Activated naive CD4-positive, alpha-beta T cell treated with anti-CD3 and anti-CD28 coated beads, Interleukin-2, amount 10 ng/mL, durations not matched to agents 7 days and 5 days (primary cell): ENCODE measurements at regions not wholly inside any gene's neighbourhood (a gene's known extent, or its start where the extent isn't known, plus 50 kb on each side); places are given as distances from the start of the nearest gene placed in this dataset.
A peak's percentile ranks its signal among the peaks of the same experiment; 100 is the strongest.
"Not testable (repeated sequence)": the region's sequence is repeated elsewhere in the genome, so short reads cannot be mapped to it uniquely, and the experiment has no call there.

Experiments
- CTCF ChIA-PET: fragments of 350-600 bp; sonication (Branson Sonifier 250); formaldehyde crosslinking; loops from one replicate; lab custom pipeline; 2021; ENCODE audit warnings: antibody characterized with exemption; lab: Charles Lee
- DNase-seq: peaks from one replicate; pipeline ENCODE4 v3.0.0-alpha.2; 2020
- H3K27ac Mint-ChIP-seq: one replicate; pipeline ENCODE4 v1.8.0; 2021; ENCODE audit warnings: mild to moderate bottlenecking, moderate library complexity, mixed read lengths
- H3K27me3 Mint-ChIP-seq: one replicate; pipeline ENCODE4 v1.8.0; 2021; ENCODE audit warnings: mild to moderate bottlenecking, mixed read lengths
- H3K36me3 Mint-ChIP-seq: one replicate; pipeline ENCODE4 v1.8.0; 2021; ENCODE audit warnings: mixed read lengths
- H3K4me1 Mint-ChIP-seq: one replicate; pipeline ENCODE4 v1.8.0; 2021; ENCODE audit warnings: mixed read lengths
- H3K4me3 Mint-ChIP-seq: one replicate; pipeline ENCODE4 v1.8.0; 2021; ENCODE audit warnings: mild to moderate bottlenecking, moderate library complexity, mixed read lengths
- H3K9me3 Mint-ChIP-seq: one replicate; pipeline ENCODE4 v1.8.0; 2021; ENCODE audit warnings: mixed read lengths

DNA sequence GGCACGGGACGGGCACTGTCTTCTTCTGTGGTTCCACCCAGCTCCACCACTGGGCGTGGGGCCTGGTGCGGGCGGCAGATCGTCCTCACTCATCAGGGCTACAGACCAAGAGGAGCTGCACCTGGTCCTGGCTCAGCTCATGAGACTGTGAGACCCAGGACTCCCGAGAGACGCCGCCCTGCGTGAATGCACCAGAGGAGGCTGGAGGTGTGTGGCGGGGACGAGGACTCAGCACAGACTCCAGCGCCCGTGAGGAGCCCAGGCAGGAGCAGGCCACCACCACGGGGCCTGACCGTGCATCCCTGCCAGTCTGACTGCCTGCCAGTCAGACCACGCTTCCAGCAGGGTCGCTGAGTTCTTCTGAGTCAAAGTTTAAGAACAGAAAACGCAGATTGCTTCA, 112.5 kb upstream of the SALL3 start:
- Mint-ChIP-seq H3K36me3 (no peaks in the 10 kb centered on the region), H3K27ac (no peak overlapping the region), H3K4me3 (no peak overlapping the region), H3K9me3 (no peaks in the 10 kb centered on the region), H3K4me1 (no peaks in the 10 kb centered on the region), H3K27me3 (peaks cover 4% of the 10 kb centered on the region)
- CTCF ChIA-PET = no interaction called here
- DNase-seq = no peak

DNA sequence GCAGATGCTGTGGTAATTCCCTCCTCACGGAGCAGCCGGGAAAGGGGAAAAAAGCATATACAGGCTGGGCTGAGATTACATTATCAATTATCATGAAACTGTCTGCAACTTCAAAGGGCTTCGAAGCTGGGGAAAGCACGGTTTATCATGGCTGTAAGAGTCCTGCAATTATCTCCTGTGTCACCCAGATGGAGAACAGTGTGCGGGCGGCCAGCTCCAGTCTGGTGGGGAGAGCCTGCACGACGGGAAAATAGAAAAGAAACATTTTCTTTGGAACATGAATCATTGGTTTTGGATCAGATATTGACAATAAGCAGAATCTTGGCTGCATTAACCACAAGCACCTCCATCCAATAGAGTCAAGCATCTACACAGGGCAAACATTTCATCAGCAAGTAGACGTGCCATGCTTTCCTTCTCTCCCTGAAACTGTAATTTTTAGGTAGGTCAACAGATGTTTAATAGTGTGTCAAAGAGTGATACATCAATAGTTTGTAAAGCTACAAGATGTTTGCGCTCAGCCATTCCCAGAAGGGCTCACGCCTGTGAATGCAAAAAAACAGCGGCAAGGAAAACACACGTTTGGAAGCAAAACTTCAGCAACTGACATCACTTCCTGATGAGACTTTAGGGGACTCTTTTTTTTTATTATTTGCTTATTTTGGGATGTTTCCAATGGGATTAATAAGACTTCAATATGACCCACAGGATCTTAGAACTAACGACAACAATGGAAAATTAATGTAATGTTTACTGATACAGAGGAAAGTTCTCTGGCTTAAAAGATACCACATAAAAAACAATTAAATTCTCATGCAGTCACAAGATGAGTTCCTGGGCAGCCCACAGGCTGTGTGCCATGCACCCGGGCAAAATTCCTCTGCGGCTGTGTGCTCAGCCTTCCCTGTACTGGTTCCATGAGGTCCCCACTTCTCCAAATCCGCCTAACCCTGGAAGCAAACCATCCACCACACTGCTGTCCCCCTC, 111.0 kb upstream of the SALL3 start:
- Mint-ChIP-seq H3K36me3 (no peaks in the 10 kb centered on the region), H3K27ac (no peak overlapping the region), H3K27me3 (peaks cover 3% of the 10 kb centered on the region), H3K9me3 (no peaks in the 10 kb centered on the region), H3K4me1 (no peaks in the 10 kb centered on the region), H3K4me3 (no peak overlapping the region)
- DNase-seq = no peak
- CTCF ChIA-PET = interaction anchor here (0.7 kb wide), 1 partner anchor 11 kb away, joined by 4 read pairs; no protein-coding TSS in a partner anchor

DNA sequence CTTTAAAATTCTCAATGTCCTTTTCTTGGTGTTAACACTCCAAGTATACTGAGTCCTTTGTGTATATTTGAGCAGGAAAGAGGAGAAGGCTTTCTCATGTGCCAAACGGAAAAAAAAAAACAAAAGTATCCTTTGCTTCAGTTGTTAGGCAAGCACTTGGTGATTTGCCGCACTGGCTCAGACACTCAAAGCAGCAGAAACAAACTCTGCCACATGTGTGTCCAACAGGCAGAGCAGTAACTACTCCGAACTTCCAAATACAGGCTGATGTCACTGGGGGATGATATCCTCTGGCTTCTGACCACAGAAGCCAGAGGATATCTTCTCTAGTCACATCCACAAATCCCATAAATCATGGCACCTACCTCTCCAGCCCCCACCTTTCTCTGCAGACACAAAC, 108.0 kb upstream of the SALL3 start:
- CTCF ChIA-PET = no interaction called here
- Mint-ChIP-seq H3K4me1 (no peaks in the 10 kb centered on the region), H3K27me3 (peaks cover 8% of the 10 kb centered on the region), H3K27ac (no peak overlapping the region), H3K9me3 (no peaks in the 10 kb centered on the region), H3K4me3 (no peak overlapping the region), H3K36me3 (no peaks in the 10 kb centered on the region)
- no peak for DNase-seq

- no peak overlapping the region for H3K27ac Mint-ChIP-seq
- CTCF ChIA-PET = no interaction called here
- peaks cover 14% of the 10 kb centered on the region for H3K27me3 Mint-ChIP-seq
- H3K4me1 Mint-ChIP-seq = no peaks in the 10 kb centered on the region
- no peak for DNase-seq
- H3K4me3 Mint-ChIP-seq = no peak overlapping the region
- no peaks in the 10 kb centered on the region for H3K9me3 Mint-ChIP-seq
- H3K36me3 Mint-ChIP-seq = no peaks in the 10 kb centered on the region
Measured at GRCh38 chr18:78873926-78874500, 105.6 kb upstream of the SALL3 start.

DNA sequence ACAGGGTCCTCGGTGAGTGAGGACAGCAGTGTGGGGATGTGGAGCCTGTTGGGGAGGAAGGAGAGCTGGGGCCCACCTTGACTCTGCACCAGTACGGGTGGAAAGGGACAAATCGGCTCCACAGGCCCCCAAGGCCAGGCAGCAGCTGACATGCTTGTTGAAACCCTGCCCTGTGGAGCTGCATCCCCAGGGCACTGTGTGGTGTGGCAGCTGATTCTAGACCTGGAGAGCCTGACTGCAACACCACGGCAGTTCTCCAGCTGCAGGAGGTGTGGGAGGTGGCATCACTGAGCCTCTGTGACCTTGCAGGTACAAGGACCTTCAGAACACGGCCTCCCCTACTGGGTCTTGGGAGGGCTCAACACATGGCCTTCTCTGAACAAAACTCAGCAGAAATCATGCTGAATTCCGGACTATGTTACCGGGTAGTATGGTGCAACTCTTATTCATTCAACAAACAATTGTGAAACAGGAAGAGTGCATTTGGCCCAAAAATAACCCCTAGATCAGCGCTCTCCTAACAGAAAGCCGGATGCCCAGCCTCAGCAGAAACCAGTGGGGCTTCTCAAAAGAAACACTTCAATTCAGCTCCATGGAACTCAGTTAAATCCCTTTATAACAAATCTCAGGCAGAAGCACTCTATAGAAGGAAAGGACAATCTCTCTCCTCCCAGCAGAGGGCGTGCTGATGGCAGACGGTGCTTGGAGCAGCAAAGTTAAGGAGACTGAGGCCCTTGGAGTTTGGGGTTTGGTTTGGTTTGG, 104.4 kb upstream of the SALL3 start:
- no peaks in the 10 kb centered on the region for H3K36me3 Mint-ChIP-seq
- peak; percentile 55 for DNase-seq
- no peaks in the 10 kb centered on the region for H3K4me1 Mint-ChIP-seq
- CTCF ChIA-PET = interaction anchor here (1.1 to 2.1 kb wide), 2 partner anchors 10 to 16 kb away, joined by 3 to 9 read pairs; no protein-coding TSS in a partner anchor
- no peaks in the 10 kb centered on the region for H3K9me3 Mint-ChIP-seq
- no peak overlapping the region for H3K27ac Mint-ChIP-seq
- peaks cover 11% of the 10 kb centered on the region for H3K27me3 Mint-ChIP-seq
- no peak overlapping the region for H3K4me3 Mint-ChIP-seq

- no peak overlapping the region for H3K27ac Mint-ChIP-seq
- no peak overlapping the region for H3K4me3 Mint-ChIP-seq
- H3K27me3 Mint-ChIP-seq = peaks cover 11% of the 10 kb centered on the region
- no peaks in the 10 kb centered on the region for H3K4me1 Mint-ChIP-seq
- CTCF ChIA-PET = interaction anchor here (1.1 to 2.1 kb wide), 3 partner anchors 9 to 375 kb away, joined by 3 to 9 read pairs (median 3); no protein-coding TSS in a partner anchor
- H3K36me3 Mint-ChIP-seq = no peaks in the 10 kb centered on the region
- no peaks in the 10 kb centered on the region for H3K9me3 Mint-ChIP-seq
- DNase-seq = no peak
Measured at GRCh38 chr18:78875778-78876650, 103.6 kb upstream of the SALL3 start.

DNA sequence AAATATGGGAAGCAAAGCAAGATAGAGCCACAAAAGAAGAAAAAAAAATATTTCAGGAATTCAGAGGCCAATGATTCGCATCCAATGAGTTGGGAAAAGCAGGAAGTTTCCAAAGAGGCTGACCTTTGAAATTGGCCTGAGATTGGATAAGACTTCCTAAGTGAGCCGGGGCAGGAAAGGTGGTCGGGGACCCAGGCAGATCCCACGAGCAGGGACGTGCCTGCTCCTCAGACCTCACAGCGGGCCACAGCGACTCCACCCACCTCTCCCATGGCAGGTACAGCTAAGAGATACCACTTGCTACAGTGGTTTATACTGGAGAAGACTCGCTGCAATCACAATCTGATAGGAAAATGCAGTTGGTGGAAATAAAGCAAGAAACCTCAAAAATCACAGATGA, 102.8 kb upstream of the SALL3 start:
- peaks cover 11% of the 10 kb centered on the region for H3K27me3 Mint-ChIP-seq
- no peak for DNase-seq

DNA sequence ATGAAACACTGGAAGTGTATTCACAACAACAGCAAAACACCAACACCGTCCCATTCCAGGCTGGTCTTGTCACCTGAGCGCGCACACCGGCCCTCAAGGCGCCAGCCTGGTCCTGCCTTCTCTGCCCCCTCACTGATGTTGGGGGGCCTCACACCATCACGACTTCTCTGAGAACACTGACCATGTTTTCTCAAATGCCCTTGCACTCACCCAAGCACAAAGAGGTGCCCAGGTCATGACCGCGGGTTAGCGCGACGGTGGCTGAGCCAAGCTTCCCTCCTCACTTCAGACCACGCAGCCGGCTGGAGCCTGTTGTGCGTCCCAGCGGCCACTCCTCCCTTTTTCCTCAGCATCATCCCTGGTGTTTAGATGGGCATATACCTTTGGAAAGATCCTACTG, 101.3 kb upstream of the SALL3 start:
- no peak for DNase-seq
- Mint-ChIP-seq H3K36me3 (no peaks in the 10 kb centered on the region), H3K4me1 (no peaks in the 10 kb centered on the region), H3K4me3 (no peak overlapping the region), H3K9me3 (no peaks in the 10 kb centered on the region), H3K27me3 (peaks cover 11% of the 10 kb centered on the region), H3K27ac (no peak overlapping the region)
- CTCF ChIA-PET = no interaction called here

More for the DNA sequence above, 102.8 kb upstream of the SALL3 start:
- CTCF ChIA-PET = interaction anchor here (1.1 to 2.1 kb wide), 2 partner anchors 8 to 374 kb away, joined by 3 to 9 read pairs; no protein-coding TSS in a partner anchor
- Mint-ChIP-seq H3K9me3 (no peaks in the 10 kb centered on the region), H3K27ac (no peak overlapping the region), H3K36me3 (no peaks in the 10 kb centered on the region), H3K4me3 (no peak overlapping the region), H3K4me1 (no peaks in the 10 kb centered on the region)

DNA sequence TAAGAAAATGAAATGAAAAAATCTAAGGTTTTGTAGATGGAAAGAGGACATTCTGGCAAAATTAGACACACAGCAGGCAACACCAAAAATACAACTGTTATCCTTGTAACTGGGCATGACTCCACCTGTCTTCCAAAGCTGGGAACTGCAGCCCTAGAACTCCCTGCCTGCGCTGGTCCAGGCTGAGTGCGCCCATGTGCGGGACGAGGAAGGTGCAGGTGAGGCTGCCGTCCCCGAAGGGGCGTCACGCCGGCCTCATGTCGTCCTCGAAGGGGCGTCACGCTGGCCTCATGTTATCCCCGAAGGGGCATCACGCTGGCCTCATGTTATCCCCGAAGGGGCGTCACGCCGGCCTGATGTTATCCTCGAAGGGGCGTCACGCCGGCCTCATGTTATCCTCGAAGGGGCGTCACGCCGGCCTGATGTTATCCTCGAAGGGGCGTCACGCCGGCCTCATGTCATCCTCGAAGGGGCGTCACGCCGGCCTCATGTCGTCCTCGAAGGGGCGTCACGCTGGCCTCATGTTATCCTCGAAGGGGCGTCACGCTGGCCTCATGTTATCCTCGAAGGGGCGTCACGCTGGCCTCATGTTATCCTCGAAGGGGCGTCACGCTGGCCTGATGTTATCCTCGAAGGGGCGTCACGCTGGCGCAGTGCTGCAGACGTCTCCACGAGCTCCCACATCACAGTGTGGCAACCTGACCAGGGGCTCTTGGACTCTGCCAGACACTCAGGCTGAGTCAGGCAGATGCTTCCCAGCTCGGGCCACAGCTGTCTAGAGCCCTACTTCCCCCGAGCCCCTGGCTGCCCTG, 100.3 kb upstream of the SALL3 start:
- CTCF ChIA-PET = interaction anchor here (0.6 kb wide), 1 partner anchor 10 kb away, joined by 4 read pairs; no protein-coding TSS in a partner anchor
- not testable (repeated sequence) for H3K4me1 Mint-ChIP-seq, H3K27ac Mint-ChIP-seq, H3K36me3 Mint-ChIP-seq, DNase-seq, H3K4me3 Mint-ChIP-seq, H3K9me3 Mint-ChIP-seq
- H3K27me3 Mint-ChIP-seq = peaks cover 11% of the 10 kb centered on the region

DNA sequence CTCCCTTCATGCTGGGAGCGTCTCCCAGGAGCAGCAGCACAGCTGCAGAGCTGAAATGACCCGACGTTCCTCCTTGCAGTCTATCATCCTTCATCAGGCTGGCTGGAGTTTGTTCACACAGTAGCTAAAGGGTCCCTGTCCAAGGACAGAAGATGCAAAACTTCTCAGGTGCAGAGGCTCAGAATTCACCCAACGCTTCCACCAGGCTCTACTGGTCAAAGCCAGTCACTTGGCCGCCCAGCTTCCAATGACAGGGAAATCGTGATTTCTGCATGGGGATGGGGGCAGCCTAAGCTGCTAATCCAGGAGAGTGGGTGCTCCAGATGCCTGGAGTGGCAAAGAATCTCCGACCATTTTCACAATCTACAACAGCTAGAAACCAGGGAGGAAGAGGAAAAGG, 97.0 kb upstream of the SALL3 start:
- H3K9me3 Mint-ChIP-seq = peaks cover 5% of the 10 kb centered on the region
- H3K27me3 Mint-ChIP-seq = no peaks in the 10 kb centered on the region
- H3K4me3 Mint-ChIP-seq = no peak overlapping the region
- CTCF ChIA-PET = no interaction called here
- no peak for DNase-seq
- H3K27ac Mint-ChIP-seq = no peak overlapping the region
- no peaks in the 10 kb centered on the region for H3K4me1 Mint-ChIP-seq
- H3K36me3 Mint-ChIP-seq = no peaks in the 10 kb centered on the region

DNA sequence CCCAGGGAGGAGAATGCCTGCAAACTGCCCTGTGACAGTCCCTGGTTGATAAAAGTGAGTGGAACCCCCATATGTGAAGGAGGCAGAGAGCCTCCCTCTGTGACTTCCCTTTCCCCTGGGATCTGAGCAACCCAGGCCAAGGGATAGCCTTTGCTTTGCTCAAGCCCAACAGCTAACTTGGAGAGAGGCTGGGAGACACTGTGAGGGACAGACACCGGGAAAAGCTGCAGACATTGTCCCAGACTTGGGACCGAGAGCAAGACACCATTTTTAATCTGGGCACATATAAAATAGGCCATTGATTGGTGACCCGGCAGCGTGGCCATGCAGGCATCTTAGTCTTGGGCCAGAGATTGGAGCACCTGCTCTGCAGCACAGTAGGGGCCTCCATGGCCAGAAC, 96.1 kb upstream of the SALL3 start:
- no peak for DNase-seq
- peaks cover 5% of the 10 kb centered on the region for H3K9me3 Mint-ChIP-seq
- H3K36me3 Mint-ChIP-seq = no peaks in the 10 kb centered on the region
- H3K27ac Mint-ChIP-seq = no peak overlapping the region
- no peak overlapping the region for H3K4me3 Mint-ChIP-seq
- H3K27me3 Mint-ChIP-seq = no peaks in the 10 kb centered on the region
- CTCF ChIA-PET = interaction anchor here (0.7 kb wide), 1 partner anchor 19 kb away, joined by 3 read pairs; no protein-coding TSS in a partner anchor
- no peaks in the 10 kb centered on the region for H3K4me1 Mint-ChIP-seq

DNA sequence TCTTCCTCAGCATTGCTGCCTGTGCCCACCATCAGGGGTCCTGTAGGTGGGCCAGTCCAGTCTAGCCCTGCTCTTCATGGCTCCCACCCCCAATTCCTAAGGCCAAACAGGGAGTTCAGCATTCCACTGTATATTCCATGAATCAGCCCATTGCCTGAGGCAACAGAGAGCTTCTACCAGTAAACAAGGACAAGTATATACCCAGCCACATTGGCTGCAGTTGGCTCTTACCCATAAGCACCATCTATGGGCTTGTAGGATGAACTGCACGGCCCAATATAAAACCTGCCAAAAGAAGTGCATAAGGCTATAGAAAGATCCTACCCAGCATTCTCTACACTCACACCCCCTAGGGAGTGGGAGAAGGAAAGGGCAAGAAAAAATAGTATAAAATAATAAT, 95.1 kb upstream of the SALL3 start:
- H3K9me3 Mint-ChIP-seq = peaks cover 13% of the 10 kb centered on the region
- no peaks in the 10 kb centered on the region for H3K27me3 Mint-ChIP-seq
- no peak for DNase-seq
- no peaks in the 10 kb centered on the region for H3K4me1 Mint-ChIP-seq
- CTCF ChIA-PET = interaction anchor here (2.2 kb wide), 1 partner anchor 9 kb away, joined by 9 read pairs; no protein-coding TSS in a partner anchor
- H3K36me3 Mint-ChIP-seq = no peaks in the 10 kb centered on the region
- no peak overlapping the region for H3K27ac Mint-ChIP-seq
- H3K4me3 Mint-ChIP-seq = no peak overlapping the region

DNA sequence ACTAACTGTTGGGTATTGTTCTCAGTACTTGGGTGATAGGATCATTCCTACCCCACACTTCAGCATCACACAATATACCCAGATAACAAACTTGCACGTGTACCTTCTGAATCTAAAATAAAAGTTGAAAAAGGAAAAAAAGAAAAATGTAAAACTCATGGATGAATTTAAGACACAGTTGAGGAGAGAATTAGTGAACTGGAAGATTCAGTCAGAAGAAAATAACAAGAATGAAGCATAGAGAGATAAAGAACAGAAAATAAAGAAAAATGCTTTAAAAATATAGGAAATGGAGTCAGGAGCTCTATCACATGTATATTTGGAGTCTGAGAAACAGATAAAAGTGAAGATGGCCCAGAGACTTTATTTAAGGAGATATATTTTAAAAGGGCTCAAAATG, 90.4 kb upstream of the SALL3 start:
- H3K9me3 Mint-ChIP-seq = peaks cover 13% of the 10 kb centered on the region
- H3K36me3 Mint-ChIP-seq = no peaks in the 10 kb centered on the region
- no peak for DNase-seq
- no peak overlapping the region for H3K27ac Mint-ChIP-seq
- no peak overlapping the region for H3K4me3 Mint-ChIP-seq
- no peaks in the 10 kb centered on the region for H3K27me3 Mint-ChIP-seq
- H3K4me1 Mint-ChIP-seq = no peaks in the 10 kb centered on the region
- CTCF ChIA-PET = no interaction called here
